ENCODE measurements at regions not wholly inside any gene's neighbourhood (a gene's known extent, or its start where the extent isn't known, plus 50 kb on each side); places are given as distances from the start of the nearest gene placed in this dataset.
"Not testable (repeated sequence)": the region's sequence is repeated elsewhere in the genome, so short reads cannot be mapped to it uniquely, and the experiment has no call there.

DNA sequence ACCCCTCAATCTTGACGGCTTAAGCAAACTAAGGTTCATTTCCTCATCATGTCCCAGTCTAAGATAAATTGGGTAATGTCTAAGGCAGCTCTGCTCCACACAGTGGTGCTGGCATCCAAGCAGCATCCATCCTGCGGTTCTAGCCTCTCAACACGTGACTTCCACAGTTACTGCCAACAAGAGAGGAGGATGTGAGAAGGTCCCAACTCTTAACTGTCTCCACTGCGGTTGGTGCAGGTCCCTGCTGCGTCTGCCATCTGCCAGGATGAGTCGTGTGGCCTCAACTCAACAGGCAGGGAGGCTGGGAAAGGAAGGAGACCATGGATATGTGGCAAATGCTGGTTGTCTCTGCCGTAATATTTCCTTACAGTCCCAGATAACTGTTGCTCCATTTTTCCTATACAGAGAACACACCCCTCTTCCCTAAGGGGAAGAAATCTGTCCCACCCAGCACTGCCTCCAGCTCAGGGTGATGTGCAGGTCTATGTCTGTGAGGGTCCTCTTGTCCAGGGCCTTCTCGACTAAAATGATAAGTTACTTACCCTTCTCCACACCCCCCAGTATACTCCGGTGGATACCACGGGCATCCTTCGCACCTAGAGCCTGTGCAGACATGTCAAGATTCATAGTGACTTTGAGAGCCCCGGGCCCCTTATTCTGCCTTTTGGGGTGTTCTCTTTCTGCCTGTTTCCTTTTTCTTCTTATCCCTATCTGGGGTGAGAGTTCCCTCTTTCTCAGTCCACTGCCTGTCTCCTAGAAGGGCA lies 64.7 kb downstream of the KCNJ18 start:
- ATAC-seq: no peak
- no peak for DNase-seq
- intact Hi-C loops (cut with DNase I): no loop called here

- intact Hi-C loops (cut with DNase I); ATAC-seq; DNase-seq: not testable (repeated sequence)
These were observed 67.3 kb downstream of the KCNJ18 start for GRCh38 chr17:21759636-21760035.

DNA sequence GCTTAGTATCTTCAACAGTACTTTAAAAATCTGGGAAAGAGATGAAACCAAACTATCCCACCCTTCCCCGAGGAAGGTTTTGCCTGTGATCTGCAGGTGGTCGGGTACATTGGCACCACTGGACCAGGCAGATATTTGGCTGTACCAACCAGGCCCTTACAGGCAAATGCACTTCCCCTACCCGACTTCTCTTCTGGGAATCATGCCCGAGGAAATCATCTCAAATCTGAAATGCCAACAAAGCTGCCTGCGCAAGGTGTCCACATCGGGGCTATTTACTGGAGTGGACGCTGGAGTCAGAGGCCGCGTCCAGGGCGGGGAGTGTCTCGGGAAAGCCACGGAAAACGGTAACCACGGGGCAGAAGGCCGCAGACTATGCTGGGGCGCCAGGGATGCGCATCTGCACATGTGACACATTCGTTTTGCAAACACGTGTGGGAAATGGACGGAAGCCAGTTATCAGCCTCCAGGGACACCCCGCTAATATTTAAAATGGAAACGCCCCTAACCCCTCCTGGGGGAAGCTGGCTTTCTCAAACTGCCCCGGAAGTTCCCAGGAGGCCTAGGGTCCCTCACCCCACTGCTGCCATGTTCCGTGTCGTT lies 71.5 kb downstream of the KCNJ18 start:
- DNase-seq; intact Hi-C loops (cut with DNase I); ATAC-seq: not testable (repeated sequence)

- ATAC-seq; DNase-seq; intact Hi-C loops (cut with DNase I): not testable (repeated sequence)
These were observed 73.4 kb downstream of the KCNJ18 start for GRCh38 chr17:21765651-21766290.

- DNase-seq; intact Hi-C loops (cut with DNase I); ATAC-seq: not testable (repeated sequence)
These were observed 74.2 kb downstream of the KCNJ18 start for GRCh38 chr17:21766565-21766964.

DNA sequence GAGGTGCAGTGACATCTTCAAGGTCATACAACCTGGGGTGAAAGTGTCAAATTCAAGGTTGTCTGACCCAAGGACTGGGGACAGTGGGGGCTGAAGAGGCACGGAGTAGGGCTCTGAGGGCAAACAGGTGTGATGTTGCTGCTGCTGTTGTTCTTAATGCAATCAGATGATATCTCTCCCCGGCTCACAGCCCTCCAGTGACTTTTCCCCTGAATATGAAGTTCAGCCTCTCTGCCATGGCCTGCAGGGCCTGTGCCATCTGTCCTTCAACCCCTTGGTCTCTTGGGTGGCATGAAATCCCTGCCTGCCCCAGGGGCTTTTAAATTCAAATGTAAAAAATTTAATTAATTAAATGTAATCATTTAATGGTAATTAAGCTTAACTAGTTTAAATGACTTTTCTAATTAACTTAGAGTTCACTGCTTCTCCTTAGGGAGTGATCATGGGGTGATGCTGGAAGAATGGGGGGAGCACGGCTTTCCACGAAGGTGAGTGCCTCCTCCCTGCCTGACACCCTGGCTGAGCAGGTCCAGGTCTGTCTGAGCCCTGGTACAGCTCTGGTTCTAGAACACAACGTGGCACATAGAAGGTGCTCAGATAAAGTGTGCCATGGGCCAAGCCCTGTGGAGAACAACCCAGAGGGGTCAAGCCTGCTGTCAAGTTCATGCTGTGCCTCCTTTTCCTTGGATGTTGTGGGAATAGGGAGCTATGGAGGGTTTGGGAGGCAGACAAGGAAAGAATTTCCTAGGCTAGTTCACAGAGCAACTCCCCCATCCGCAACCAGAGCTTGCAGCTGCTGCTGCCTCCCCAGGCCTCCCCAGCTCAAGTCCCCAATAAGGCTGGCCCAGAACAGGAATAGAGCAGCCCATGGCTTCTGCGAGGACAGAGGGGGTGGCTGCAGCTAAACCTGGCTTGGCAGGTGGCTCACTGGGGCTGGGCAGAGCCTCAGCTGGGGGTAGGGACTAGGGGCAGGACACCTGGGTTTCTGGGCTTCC lies 75.1 kb downstream of the KCNJ18 start:
- intact Hi-C loops (cut with DNase I); DNase-seq: not testable (repeated sequence)

GRCh38 chr17:21768244-21768643 lies 75.9 kb downstream of the KCNJ18 start:
- ATAC-seq; DNase-seq; intact Hi-C loops (cut with DNase I): not testable (repeated sequence)

More for the DNA sequence above, 75.1 kb downstream of the KCNJ18 start:
- not testable (repeated sequence) for ATAC-seq

GRCh38 chr17:21768729-21769462 lies 76.6 kb downstream of the KCNJ18 start:
- ATAC-seq; intact Hi-C loops (cut with DNase I); DNase-seq: not testable (repeated sequence)

GRCh38 chr17:21769781-21770180 lies 77.5 kb downstream of the KCNJ18 start:
- DNase-seq; intact Hi-C loops (cut with DNase I); ATAC-seq: not testable (repeated sequence)

GRCh38 chr17:21770466-21771446 lies 78.4 kb downstream of the KCNJ18 start:
- DNase-seq; intact Hi-C loops (cut with DNase I): not testable (repeated sequence)
- ATAC-seq: peak; percentile 91 to 95

- no peak for DNase-seq
- no peak for ATAC-seq
- intact Hi-C loops (cut with DNase I): no loop called here
These were observed 80.0 kb downstream of the KCNJ18 start for GRCh38 chr17:21772321-21772720.

DNA sequence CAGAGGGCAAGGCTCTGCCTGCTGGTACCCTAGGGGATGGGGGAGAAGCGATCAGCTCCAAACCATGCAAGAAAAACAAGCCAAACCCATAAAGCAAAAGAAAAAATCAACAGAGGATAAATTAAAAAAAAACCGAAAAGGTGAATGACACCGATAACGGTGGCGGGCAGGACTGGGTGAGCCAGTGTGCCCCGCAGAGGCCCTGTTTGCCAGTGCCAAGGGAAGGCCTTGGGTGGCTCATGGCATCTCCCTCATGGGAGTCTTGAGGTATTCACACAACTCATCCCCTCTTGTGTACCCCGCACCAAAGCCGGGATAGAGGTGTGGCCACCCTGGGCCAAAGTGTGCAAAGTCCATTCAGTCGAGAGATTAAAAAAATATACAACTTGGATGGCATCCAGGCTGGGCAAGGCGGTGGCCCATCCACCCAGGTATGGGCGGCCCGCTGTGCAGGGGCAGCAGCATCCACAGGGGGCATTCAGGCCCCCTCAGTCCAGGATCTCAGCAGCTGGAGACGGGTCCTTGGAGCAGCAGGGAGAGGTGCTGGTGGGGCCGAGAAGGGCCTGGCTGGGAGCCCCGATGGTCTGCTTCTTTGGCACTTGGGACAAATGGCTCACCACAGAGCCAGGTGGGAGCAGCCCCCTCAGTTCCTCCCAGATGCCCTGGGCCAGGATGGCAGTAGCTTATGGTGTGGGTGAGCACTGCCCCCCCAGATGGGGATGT lies 80.8 kb downstream of the KCNJ18 start:
- DNase-seq; ATAC-seq; intact Hi-C loops (cut with DNase I): not testable (repeated sequence)

- no peak for DNase-seq
- intact Hi-C loops (cut with DNase I): no loop called here
- no peak for ATAC-seq
These were observed 81.9 kb downstream of the KCNJ18 start for GRCh38 chr17:21774263-21774662.

- DNase-seq; ATAC-seq; intact Hi-C loops (cut with DNase I): not testable (repeated sequence)
These were observed 83.2 kb downstream of the KCNJ18 start for GRCh38 chr17:21775566-21775965.

GRCh38 chr17:21776921-21777320 lies 84.6 kb downstream of the KCNJ18 start:
- ATAC-seq; DNase-seq; intact Hi-C loops (cut with DNase I): not testable (repeated sequence)

- intact Hi-C loops (cut with DNase I); DNase-seq; ATAC-seq: not testable (repeated sequence)
These were observed 86.5 kb downstream of the KCNJ18 start for GRCh38 chr17:21778866-21779265.

All from left cardiac atrium (tissue), 4 donors.